H1 (cell line): ENCODE measurements at regions not wholly inside any gene's neighbourhood (a gene's known extent, or its start where the extent isn't known, plus 50 kb on each side); places are given as distances from the start of the nearest gene placed in this dataset.

ENCODE experiments used
- CTCF ChIA-PET: fragments of 300-600 bp; sonication (Branson Sonifier 250); formaldehyde crosslinking; loops from one replicate; lab custom pipeline; 2021; ENCODE audit not compliant: partially characterized antibody; lab: Charles Lee
- POLR2A ChIA-PET: fragments of 300-600 bp; sonication (Branson Sonifier 250); formaldehyde crosslinking; loops from one replicate; lab custom pipeline; 2021; ENCODE audit warnings: inconsistent platforms; ENCODE audit not compliant: partially characterized antibody; lab: Charles Lee
- DNase-seq, 2 experiments: peaks; one replicate each; pipeline versions ENCODE4 v3.0.0 to v3.0.0-alpha.2; 2010 to 2022; ENCODE audit warnings: low spot score in 2 of 2, low read depth in 1 of 2, mixed read lengths in 1 of 2
- FAIRE-seq: peaks from 2 replicates; lab custom pipeline; 2011; peaks lifted over from hg19 to GRCh38; lab: Jason Lieb, UNC
- H2AFZ ChIP-seq: 2 replicates; pipeline ENCODE4 v1.8.1; 2012; ENCODE audit warnings: low read length, inconsistent platforms
- H2AK5ac ChIP-seq: 2 replicates; pipeline ENCODE4 v1.6.1; 2013; ENCODE audit warnings: low read depth, low read length
- H2BK120ac ChIP-seq: replicated peaks from 2 replicates; pipeline ENCODE3; 2013; ENCODE audit warnings: low read depth, low read length, inconsistent platforms
- H2BK12ac ChIP-seq: 2 replicates; pipeline ENCODE4 v1.6.1; 2013; ENCODE audit warnings: low read depth, low read length
- H2BK15ac ChIP-seq: 2 replicates; pipeline ENCODE4 v1.6.1; 2013; ENCODE audit warnings: low read length
- H2BK20ac ChIP-seq: 2 replicates; pipeline ENCODE4 v1.6.1; 2013; ENCODE audit warnings: low read length
- H2BK5ac ChIP-seq: 2 replicates; pipeline ENCODE4 v1.6.1; 2013; ENCODE audit warnings: low read depth, low read length
- H3K14ac ChIP-seq: 2 replicates; pipeline ENCODE4 v1.6.1; 2013; ENCODE audit warnings: inconsistent platforms; ENCODE audit not compliant: insufficient read length
- H3K18ac ChIP-seq: 2 replicates; pipeline ENCODE4 v1.6.1; 2013; ENCODE audit warnings: low read length; ENCODE audit errors: extremely low read depth
- H3K23ac ChIP-seq: 2 replicates; pipeline ENCODE4 v1.6.1; 2013; ENCODE audit warnings: inconsistent platforms; ENCODE audit not compliant: insufficient read length
- H3K23me2 ChIP-seq: 2 replicates; pipeline ENCODE4 v1.6.1; 2013; ENCODE audit warnings: low read depth, low read length
- H3K27ac ChIP-seq: 2 replicates; pipeline ENCODE4 v1.6.1; 2011; ENCODE audit warnings: low read depth, low read length, inconsistent platforms
- H3K27me3 ChIP-seq, 4 experiments: replicated peaks in 1 of 4; 1 replicate in 1 of 4; 2 replicates in 3 of 4; pipeline versions ENCODE4 v1.6.1 to v1.8.1; 2011 to 2013; ENCODE audit warnings: low read length in 3 of 4, mild to moderate bottlenecking in 3 of 4, inconsistent platforms in 2 of 4, mixed read lengths in 2 of 4, moderate library complexity in 1 of 4; ENCODE audit not compliant: control insufficient read depth in 3 of 4, insufficient read depth in 3 of 4; ENCODE audit errors: extremely low read depth in 1 of 4
- H3K36me3 ChIP-seq, 4 experiments: 2 replicates each; pipeline versions ENCODE4 v1.6.1 to v1.8.1; 2011 to 2013; ENCODE audit warnings: mild to moderate bottlenecking in 4 of 4, low read length in 3 of 4, moderate library complexity in 2 of 4, control low read depth in 1 of 4, inconsistent platforms in 1 of 4; ENCODE audit not compliant: insufficient read depth in 4 of 4, control insufficient read depth in 2 of 4
- H3K4ac ChIP-seq: replicated peaks from 2 replicates; pipeline ENCODE3; 2013; ENCODE audit warnings: low read length, low read depth, mixed read lengths, inconsistent platforms; ENCODE audit not compliant: insufficient read length
- H3K4me1 ChIP-seq, 4 experiments: replicated peaks in 1 of 4; 1 replicate in 1 of 4; 2 replicates in 3 of 4; pipeline versions ENCODE4 v1.6.1 to v1.8.1; 2011 to 2013; ENCODE audit warnings: low read length in 3 of 4, inconsistent platforms in 2 of 4, mixed read lengths in 1 of 4; ENCODE audit not compliant: insufficient read depth in 4 of 4, control insufficient read depth in 3 of 4
- H3K4me2 ChIP-seq, 2 experiments: 2 replicates each; pipeline versions ENCODE4 v1.6.1 to v1.8.1; 2011 to 2013; ENCODE audit warnings: low read depth in 2 of 2, low read length in 2 of 2, control low read depth in 1 of 2, inconsistent platforms in 1 of 2, mild to moderate bottlenecking in 1 of 2; ENCODE audit not compliant: insufficient read depth in 1 of 2
- H3K4me3 ChIP-seq, 4 experiments: fragments of 200-600, 300-600 bp in 1 of 4; sonication (generic), shearing (Covaris generic), sonication (Bioruptor Twin) in 1 of 4; 2 replicates each; pipeline versions ENCODE4 v1.5.1 to v1.8.1; 2011 to 2016; ENCODE audit warnings: low read length in 4 of 4, low read depth in 3 of 4, control low read depth in 2 of 4, inconsistent platforms in 2 of 4, mild to moderate bottlenecking in 2 of 4, mixed read lengths in 1 of 4, moderate library complexity in 1 of 4; ENCODE audit not compliant: insufficient read depth in 2 of 4; ENCODE audit errors: extremely low read depth in 1 of 4
- H3K56ac ChIP-seq: replicated peaks from 2 replicates; pipeline ENCODE3; 2013; ENCODE audit warnings: low read depth, mild to moderate bottlenecking, mixed read lengths, low read length, inconsistent platforms; ENCODE audit not compliant: insufficient read length
- H3K79me1 ChIP-seq: 2 replicates; pipeline ENCODE4 v1.6.1; 2013; ENCODE audit warnings: low read depth, low read length, control low read depth
- H3K79me2 ChIP-seq, 2 experiments: 2 replicates each; pipeline versions ENCODE4 v1.6.1 to v1.8.1; 2012 to 2013; ENCODE audit warnings: low read length in 2 of 2, mild to moderate bottlenecking in 2 of 2, inconsistent platforms in 1 of 2; ENCODE audit not compliant: insufficient read depth in 2 of 2, control insufficient read depth in 1 of 2
- H3K9ac ChIP-seq, 4 experiments: replicated peaks in 1 of 4; 1 replicate in 1 of 4; 2 replicates in 3 of 4; pipeline versions ENCODE4 v1.6.1 to v1.8.1; 2011 to 2013; ENCODE audit warnings: low read depth in 3 of 4, low read length in 3 of 4, control low read depth in 2 of 4, mild to moderate bottlenecking in 2 of 4, moderate library complexity in 2 of 4, inconsistent platforms in 1 of 4; ENCODE audit errors: extremely low read depth in 1 of 4
- H3K9me3 ChIP-seq, 2 experiments: 2 replicates each; pipeline versions ENCODE4 v1.6.1 to v1.8.1; 2012 to 2013; ENCODE audit warnings: mild to moderate bottlenecking in 2 of 2, moderate library complexity in 2 of 2, control low read depth in 1 of 2, inconsistent platforms in 1 of 2, low read depth in 1 of 2, low read length in 1 of 2, mixed read lengths in 1 of 2; ENCODE audit not compliant: insufficient read depth in 2 of 2
- H4K20me1 ChIP-seq, 2 experiments: replicated peaks in 1 of 2; 2 replicates each; pipeline versions ENCODE3 to v1.8.1; 2011 to 2013; ENCODE audit warnings: inconsistent platforms in 2 of 2, low read length in 2 of 2, mild to moderate bottlenecking in 1 of 2; ENCODE audit not compliant: insufficient read depth in 2 of 2, control insufficient read depth in 1 of 2
- H4K5ac ChIP-seq: 2 replicates; pipeline ENCODE4 v1.6.1; 2013; ENCODE audit warnings: low read length, low read depth, mixed read lengths, inconsistent platforms; ENCODE audit not compliant: insufficient read length
- H4K8ac ChIP-seq: 2 replicates; pipeline ENCODE4 v1.8.0; 2013; ENCODE audit warnings: mild to moderate bottlenecking, moderate library complexity, low read length, inconsistent platforms; ENCODE audit not compliant: insufficient read depth; ENCODE audit errors: extremely low read depth
- H4K91ac ChIP-seq: replicated peaks from 2 replicates; pipeline ENCODE3; 2013; ENCODE audit warnings: low read length, mixed read lengths, inconsistent platforms; ENCODE audit not compliant: insufficient read length
- CHD1 ChIP-seq: IDR thresholded peaks from 2 replicates; pipeline ENCODE4 v1.6.1; 2012; ENCODE audit warnings: low read depth, low read length, improper control_type of control experiment
- KDM1A ChIP-seq: fragments of 200-600, 300-600 bp; sonication (generic); IDR thresholded peaks from 2 replicates; pipeline ENCODE4 v1.7.1; 2016; ENCODE audit warnings: mild to moderate bottlenecking, low read length, borderline replicate concordance
- KDM5A ChIP-seq: fragments of 200-600 bp; IDR thresholded peaks from 2 replicates; pipeline ENCODE4 v1.7.1; 2012; ENCODE audit warnings: mild to moderate bottlenecking, low read length, inconsistent platforms, mixed read lengths
- RBBP5 ChIP-seq: IDR thresholded peaks from 2 replicates; pipeline ENCODE4 v1.7.1; 2012; ENCODE audit warnings: low read depth, mild to moderate bottlenecking, inconsistent platforms, low read length, moderate library complexity, borderline replicate concordance
- SP4 ChIP-seq: IDR thresholded peaks from 2 replicates; pipeline ENCODE4 v1.6.1; 2012; ENCODE audit warnings: low read length, inconsistent platforms
- SRF ChIP-seq: IDR thresholded peaks from 2 replicates; pipeline ENCODE4 v1.6.1; 2011; ENCODE audit warnings: mild to moderate bottlenecking, low read depth, low read length, moderate library complexity
- WGBS, 2 experiments: shearing (Covaris generic) in 1 of 2; methylation state at CpG; one replicate each; pipeline versions ENCODE4 v1.1.6 to v1.1.7; 2013 to 2015; ENCODE audit warnings: low lambda C conversion rate in 2 of 2, mixed read lengths in 2 of 2, inconsistent platforms in 1 of 2, low coverage in 1 of 2, missing lambda C conversion rate in 1 of 2; ENCODE audit not compliant: insufficient replicate concordance in 2 of 2, insufficient coverage in 1 of 2, insufficient read length in 1 of 2; ENCODE audit errors: extremely low coverage in 1 of 2, missing lambda C conversion rate in 1 of 2; 5-methylcytosine and 5-hydroxymethylcytosine counted together

DNA sequence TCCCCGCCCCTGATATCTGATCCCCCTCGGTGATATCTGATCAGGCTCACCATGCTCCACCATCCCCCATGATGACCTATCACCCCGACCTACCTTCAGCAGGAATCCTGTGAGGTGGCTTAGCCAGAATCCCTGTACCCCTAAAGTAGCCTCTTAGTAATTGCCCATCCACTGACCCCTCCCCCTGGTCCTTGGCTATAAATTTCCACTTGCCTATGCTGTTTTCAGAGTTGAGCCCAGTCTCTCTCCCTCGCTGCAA, 177.5 kb upstream of the GGTLC1 start:
- no peak overlapping the region for H3K4ac ChIP-seq
- H2BK20ac ChIP-seq = no peak overlapping the region
- no peaks in the 10 kb centered on the region for H3K79me2 ChIP-seq
- H2BK15ac ChIP-seq = no peak overlapping the region
- H4K20me1 ChIP-seq = no peaks in the 10 kb centered on the region
- H3K18ac ChIP-seq = no peak overlapping the region
- H2AK5ac ChIP-seq = no peak overlapping the region
- peaks cover 0 to 1% (median 0%) of the 10 kb centered on the region in 4 experiments; a peak in 1 of 7 replicates for H3K27me3 ChIP-seq
- H2BK120ac ChIP-seq = no peak overlapping the region
- H3K56ac ChIP-seq = no peak overlapping the region
- no peak overlapping the region for H3K4me3 ChIP-seq
- no peak overlapping the region for H2BK5ac ChIP-seq
- no peak overlapping the region for H3K14ac ChIP-seq
- no peak overlapping the region for H4K5ac ChIP-seq
- H3K23me2 ChIP-seq = no peaks in the 10 kb centered on the region
- H2BK12ac ChIP-seq = 0 out of 2 replicates have a peak overlapping the region, but pooled peaks have one; percentile 75
- DNase-seq (no peak), FAIRE-seq (no peak)
- H3K4me1 ChIP-seq = peaks cover 0 to 4% (median 2%) of the 10 kb centered on the region in 4 experiments; a peak in 5 of 7 replicates
- H3K4me2 ChIP-seq = no peak overlapping the region
- no peak overlapping the region for H3K27ac ChIP-seq
- no peaks in the 10 kb centered on the region for H3K9me3 ChIP-seq
- no peak overlapping the region for H4K8ac ChIP-seq
- no peaks in the 10 kb centered on the region for H3K36me3 ChIP-seq
- H4K91ac ChIP-seq = no peak overlapping the region
- TF ChIP-seq RBBP5 = no peak
- TF ChIP-seq CHD1 = no peak
- TF ChIP-seq SP4 = no peak
- no peak for TF ChIP-seq KDM1A
- TF ChIP-seq SRF = no peak
- TF ChIP-seq KDM5A = no peak
- peak overlapping the region; percentile 35; the same call in 1 of the 2 replicates for H2AFZ ChIP-seq
- H3K9ac ChIP-seq = no peak overlapping the region
- WGBS, 2 experiments = 60% methylated on average over 4 of the region's 4 CpGs; no CpG with 5 or more reads in 1 of the 2 experiments
- no peaks in the 10 kb centered on the region for H3K79me1 ChIP-seq
- H3K23ac ChIP-seq = no peak overlapping the region
- CTCF ChIA-PET = interaction anchor here (1.7 kb wide), 1 partner anchor 12 kb away, joined by 4 read pairs; no protein-coding TSS in a partner anchor
- POLR2A ChIA-PET = no interaction called here
